Neural progenitor cell (in vitro differentiated cells): ENCODE measurements at regions not wholly inside any gene's neighbourhood (a gene's known extent, or its start where the extent isn't known, plus 50 kb on each side); places are given as distances from the start of the nearest gene placed in this dataset.

ENCODE experiments used
- DNase-seq: peaks from one replicate; pipeline ENCODE4 v3.0.0-alpha.2; 2016; ENCODE audit warnings: low spot score
- H2AFZ ChIP-seq: fragments of 200-600 bp; sonication (generic); replicated peaks from 2 replicates; pipeline ENCODE4 v1.6.1; 2016; ENCODE audit warnings: antibody characterized with exemption
- H3F3A ChIP-seq: fragments of 200-600 bp; sonication (generic); 2 replicates; pipeline ENCODE4 v1.6.1; 2016; ENCODE audit warnings: antibody characterized with exemption, low read depth
- H3K27ac ChIP-seq: fragments of 200-600 bp; sonication (generic); 2 replicates; pipeline ENCODE4 v1.5.1; 2016; ENCODE audit warnings: mild to moderate bottlenecking
- H3K27me3 ChIP-seq: fragments of 200-600 bp; sonication (generic); 2 replicates; pipeline ENCODE4 v1.6.1; 2016; ENCODE audit warnings: mild to moderate bottlenecking, moderate library complexity
- H3K36me3 ChIP-seq: fragments of 200-600 bp; sonication (generic); 2 replicates; pipeline ENCODE4 v1.5.1; 2016
- H3K4me1 ChIP-seq: fragments of 200-600 bp; sonication (generic); 2 replicates; pipeline ENCODE4 v1.6.1; 2016; ENCODE audit warnings: mixed run types
- H3K4me2 ChIP-seq: fragments of 200-600 bp; sonication (generic); 2 replicates; pipeline ENCODE4 v1.6.1; 2016
- H3K4me3 ChIP-seq: fragments of 200-600 bp; sonication (generic); 2 replicates; pipeline ENCODE4 v1.5.1; 2016
- H3K79me2 ChIP-seq: fragments of 200-600 bp; sonication (generic); 2 replicates; pipeline ENCODE4 v1.6.1; 2016; ENCODE audit warnings: low read depth
- H3K9ac ChIP-seq: fragments of 200-600 bp; sonication (generic); 2 replicates; pipeline ENCODE4 v1.6.1; 2016
- H3K9me3 ChIP-seq: fragments of 200-600 bp; sonication (generic); 2 replicates; pipeline ENCODE4 v1.5.1; 2016; ENCODE audit warnings: low read depth
- H4K20me1 ChIP-seq: fragments of 200-600 bp; sonication (generic); 2 replicates; pipeline ENCODE4 v1.6.1; 2016; ENCODE audit warnings: low read depth
- H3K27ac Mint-ChIP-seq: 3 replicates; pipeline ENCODE4 v1.8.0; 2021; ENCODE audit warnings: mixed read lengths
- H3K27me3 Mint-ChIP-seq: 2 replicates; pipeline ENCODE4 v1.8.0; 2022; ENCODE audit warnings: low read depth, mild to moderate bottlenecking, inconsistent platforms, moderate library complexity, mixed read lengths; ENCODE audit not compliant: insufficient read depth
- H3K36me3 Mint-ChIP-seq: 3 replicates; pipeline ENCODE4 v1.8.0; 2021; ENCODE audit warnings: mixed read lengths
- H3K4me1 Mint-ChIP-seq: 3 replicates; pipeline ENCODE4 v1.8.0; 2021; ENCODE audit warnings: mixed read lengths
- H3K4me3 Mint-ChIP-seq: 3 replicates; pipeline ENCODE4 v1.8.0; 2021; ENCODE audit warnings: mild to moderate bottlenecking, moderate library complexity, mixed read lengths
- H3K9me3 Mint-ChIP-seq: 3 replicates; pipeline ENCODE4 v1.8.0; 2020; ENCODE audit warnings: mixed read lengths
- CTCF ChIP-seq: fragments of 200-600 bp; sonication (generic); IDR thresholded peaks from 2 replicates; pipeline ENCODE4 v1.5.1; 2017; ENCODE audit warnings: antibody characterized with exemption, mild to moderate bottlenecking
- EZH2 ChIP-seq: fragments of 200-600 bp; sonication (generic); IDR thresholded peaks from 2 replicates; pipeline ENCODE4 v1.6.1; 2017; ENCODE audit warnings: antibody characterized with exemption, mild to moderate bottlenecking, moderate library complexity
- EZH2phosphoT487 ChIP-seq: fragments of 200-600 bp; sonication (generic); IDR thresholded peaks from 2 replicates; pipeline ENCODE4 v1.6.1; 2017; ENCODE audit warnings: antibody characterized with exemption

- Histone ChIP-seq H3K4me1 (peaks cover 8% of the 10 kb centered on the region), H3K27ac (no peak overlapping the region), H3K4me2 (no peak overlapping the region), H3K4me3 (no peak overlapping the region), H3K9me3 (no peaks in the 10 kb centered on the region), H2AFZ (no peak overlapping the region), H3K9ac (no peak overlapping the region), H3K36me3 (no peaks in the 10 kb centered on the region), H3F3A (no peaks in the 10 kb centered on the region), H3K79me2 (no peaks in the 10 kb centered on the region), H4K20me1 (no peaks in the 10 kb centered on the region), H3K27me3 (no peaks in the 10 kb centered on the region)
- DNase-seq: no peak
- Mint-ChIP-seq H3K4me1 (peaks cover 4% of the 10 kb centered on the region), H3K27me3 (peaks cover 2% of the 10 kb centered on the region), H3K4me3 (no peak overlapping the region), H3K27ac (no peak overlapping the region), H3K9me3 (peaks cover 2% of the 10 kb centered on the region), H3K36me3 (no peaks in the 10 kb centered on the region)
- no peak for TF ChIP-seq EZH2phosphoT487
- no peak for TF ChIP-seq EZH2
- TF ChIP-seq CTCF: no peak
Observed at GRCh38 chr2:220259662-220260061, 632.2 kb downstream of the SLC4A3 start.

GRCh38 chr2:220263300-220263699, 635.9 kb downstream of the SLC4A3 start:
- Histone ChIP-seq H3K4me3 (no peak overlapping the region), H3K36me3 (no peaks in the 10 kb centered on the region), H3F3A (no peaks in the 10 kb centered on the region), H3K27ac (no peak overlapping the region), H3K79me2 (no peaks in the 10 kb centered on the region), H3K9ac (no peak overlapping the region), H3K4me2 (no peak overlapping the region), H2AFZ (no peak overlapping the region), H3K27me3 (no peaks in the 10 kb centered on the region), H3K4me1 (peaks cover 8% of the 10 kb centered on the region), H4K20me1 (no peaks in the 10 kb centered on the region), H3K9me3 (no peaks in the 10 kb centered on the region)
- TF ChIP-seq CTCF: no peak
- Mint-ChIP-seq H3K27ac (no peak overlapping the region), H3K36me3 (no peaks in the 10 kb centered on the region), H3K4me1 (peaks cover 4% of the 10 kb centered on the region), H3K9me3 (peaks cover 4% of the 10 kb centered on the region), H3K4me3 (no peak overlapping the region), H3K27me3 (peaks cover 4% of the 10 kb centered on the region)
- no peak for DNase-seq

- DNase-seq: peak; percentile 58
- H3K4me3 Mint-ChIP-seq: no peak overlapping the region
- peaks cover 19% of the 10 kb centered on the region for H3K4me1 ChIP-seq
- no peaks in the 10 kb centered on the region for H3K27me3 ChIP-seq
- H3F3A ChIP-seq: peaks cover 3% of the 10 kb centered on the region
- H2AFZ ChIP-seq: no peak overlapping the region
- TF ChIP-seq EZH2: no peak
- TF ChIP-seq EZH2phosphoT487: no peak
- no peak for TF ChIP-seq CTCF
- peaks cover 2% of the 10 kb centered on the region for H3K9me3 Mint-ChIP-seq
- H4K20me1 ChIP-seq: no peaks in the 10 kb centered on the region
- H3K4me2 ChIP-seq: no peak overlapping the region
- H3K79me2 ChIP-seq: no peaks in the 10 kb centered on the region
- no peaks in the 10 kb centered on the region for H3K9me3 ChIP-seq
- no peak overlapping the region for H3K9ac ChIP-seq
- no peaks in the 10 kb centered on the region for H3K36me3 ChIP-seq
- no peaks in the 10 kb centered on the region for H3K36me3 Mint-ChIP-seq
- peaks cover 4% of the 10 kb centered on the region for H3K27me3 Mint-ChIP-seq
- H3K4me3 ChIP-seq: no peak overlapping the region
- peaks cover 24% of the 10 kb centered on the region for H3K4me1 Mint-ChIP-seq
- H3K27ac Mint-ChIP-seq: no peak overlapping the region
- H3K27ac ChIP-seq: no peak overlapping the region
Observed at GRCh38 chr2:220269367-220269766, 641.9 kb downstream of the SLC4A3 start.
